B cell (primary cell): ENCODE measurements at regions not wholly inside any gene's neighbourhood (a gene's known extent, or its start where the extent isn't known, plus 50 kb on each side); places are given as distances from the start of the nearest gene placed in this dataset.

Source experiments
- ATAC-seq: fragments of 200-7000 bp; cut with Tn5 transposase; one replicate; pipeline ENCODE4 v1.10.0; 2021; ENCODE audit warnings: low read depth, mild to moderate bottlenecking, moderate number of reproducible peaks, moderate library complexity
- CTCF ChIA-PET: fragments of 350-600 bp; sonication (Branson Sonifier 250); formaldehyde crosslinking; loops from one replicate; lab custom pipeline; 2021; ENCODE audit warnings: antibody characterized with exemption, inconsistent platforms; lab: Charles Lee
- POLR2A ChIA-PET: fragments of 350-600 bp; sonication (Branson Sonifier 250); formaldehyde crosslinking; loops from one replicate; lab custom pipeline; 2021; ENCODE audit warnings: antibody characterized with exemption; lab: Charles Lee
- DNase-seq: peaks from one replicate; pipeline ENCODE4 v3.0.0; 2013
- H2AFZ ChIP-seq: 2 replicates; pipeline ENCODE4 v1.6.1; 2012; ENCODE audit warnings: mild to moderate bottlenecking, low read depth, low read length; ENCODE audit not compliant: insufficient read depth, poor library complexity, severe bottlenecking
- H3K27ac ChIP-seq, 2 donors: 1 replicate in 1 of 2; 2 replicates in 1 of 2; pipeline ENCODE4 v1.5.1; 2012 to 2013; ENCODE audit warnings: low read length in 2 of 2, mild to moderate bottlenecking in 2 of 2, moderate library complexity in 1 of 2
- H3K27me3 ChIP-seq, 4 experiments: fragments of 200-600 bp in 1 of 4; sonication (generic) in 1 of 4; replicated peaks in 1 of 4; 1 replicate in 2 of 4; 2 replicates in 2 of 4; pipeline versions ENCODE4 v1.6.1 to v1.7.0; 2013 to 2016; ENCODE audit warnings: low read length in 3 of 4, mild to moderate bottlenecking in 2 of 4, mixed read lengths in 1 of 4, moderate library complexity in 1 of 4; ENCODE audit not compliant: insufficient read depth in 4 of 4, control insufficient read depth in 3 of 4; ENCODE audit errors: control extremely low read depth in 1 of 4
- H3K36me3 ChIP-seq, 2 experiments: replicated peaks in 1 of 2; 1 replicate in 1 of 2; 2 replicates in 1 of 2; pipeline versions ENCODE4 v1.6.1 to v1.7.1; 2013; ENCODE audit warnings: low read length in 1 of 2; ENCODE audit not compliant: insufficient read depth in 2 of 2, control insufficient read depth in 1 of 2; ENCODE audit errors: control extremely low read depth in 1 of 2, extremely low read depth in 1 of 2
- H3K4me1 ChIP-seq, 2 donors: fragments of 200-600 bp in 1 of 2; sonication (generic) in 1 of 2; 1 replicate in 1 of 2; 2 replicates in 1 of 2; pipeline versions ENCODE4 v1.5.1 to v1.6.1; 2013 to 2017; ENCODE audit warnings: low read length in 2 of 2; ENCODE audit not compliant: control insufficient read depth in 2 of 2, insufficient read depth in 2 of 2
- H3K4me2 ChIP-seq: replicated peaks from 2 replicates; pipeline ENCODE3; 2012; ENCODE audit warnings: mild to moderate bottlenecking, low read depth, low read length; ENCODE audit not compliant: poor library complexity, severe bottlenecking
- H3K4me3 ChIP-seq, 5 experiments: fragments of 200-600 bp in 1 of 5; sonication (generic) in 1 of 5; 1 replicate in 3 of 5; 2 replicates in 2 of 5; pipeline versions ENCODE4 v1.5.1 to v1.7.0; 2011 to 2016; ENCODE audit warnings: low read length in 4 of 5, mild to moderate bottlenecking in 4 of 5, low read depth in 2 of 5, control low read depth in 1 of 5, moderate library complexity in 1 of 5; ENCODE audit not compliant: insufficient read depth in 1 of 5; ENCODE audit errors: control extremely low read depth in 1 of 5, extremely low read depth in 1 of 5
- H3K79me2 ChIP-seq: fragments of 200-600 bp; sonication (generic); one replicate; pipeline ENCODE4 v1.6.0; 2016; ENCODE audit warnings: low read length; ENCODE audit not compliant: control insufficient read depth, insufficient read depth
- H3K9ac ChIP-seq: fragments of 200-600 bp; sonication (generic); 2 replicates; pipeline ENCODE4 v1.6.1; 2017; ENCODE audit warnings: mild to moderate bottlenecking, low read length, moderate library complexity
- H3K9me3 ChIP-seq, 3 donors: one replicate each; pipeline versions ENCODE4 v1.6.1 to v1.7.1; 2013; ENCODE audit warnings: low read length in 2 of 3; ENCODE audit not compliant: control insufficient read depth in 2 of 3, insufficient read depth in 1 of 3; ENCODE audit errors: control extremely low read depth in 1 of 3
- H4K20me1 ChIP-seq: 2 replicates; pipeline ENCODE4 v1.6.0; 2012; ENCODE audit warnings: mild to moderate bottlenecking, low read length; ENCODE audit not compliant: insufficient read depth, control insufficient read depth, poor library complexity, severe bottlenecking
- H3K27ac Mint-ChIP-seq: one replicate; pipeline ENCODE4 v1.8.0; 2021; ENCODE audit warnings: mixed read lengths
- H3K27me3 Mint-ChIP-seq: one replicate; pipeline ENCODE4 v1.8.0; 2021; ENCODE audit warnings: mixed read lengths
- H3K4me1 Mint-ChIP-seq: one replicate; pipeline ENCODE4 v1.8.0; 2021; ENCODE audit warnings: mixed read lengths
- H3K4me3 Mint-ChIP-seq: one replicate; pipeline ENCODE4 v1.8.0; 2021; ENCODE audit warnings: mixed read lengths
- H3K9me3 Mint-ChIP-seq: one replicate; pipeline ENCODE4 v1.8.0; 2022; ENCODE audit warnings: mixed read lengths; ENCODE audit not compliant: insufficient read depth
- EZH2 ChIP-seq: IDR thresholded peaks from 2 replicates; pipeline ENCODE4 v1.6.1; 2012; ENCODE audit warnings: borderline replicate concordance, low read depth, mild to moderate bottlenecking, moderate library complexity, low read length; ENCODE audit not compliant: insufficient read depth, poor library complexity, severe bottlenecking
- WGBS: methylation state at CpG from one replicate; pipeline ENCODE4 v1.1.5; 2013; ENCODE audit warnings: missing lambda C conversion rate; ENCODE audit not compliant: insufficient coverage; 5-methylcytosine and 5-hydroxymethylcytosine counted together
- intact Hi-C: fragments of 100-400 bp; cut with micrococcal nuclease; formaldehyde crosslinking; loops from one replicate; pipeline ENCODE4 v1.10.0; 2022
- TF ChIP-seq, protein P1 (sequence below): fragments of 200-600 bp; IDR thresholded peaks from one replicate; pipeline ENCODE4 v1.8.0; 2022; ENCODE audit warnings: antibody characterized with exemption, mild to moderate bottlenecking

DNA sequence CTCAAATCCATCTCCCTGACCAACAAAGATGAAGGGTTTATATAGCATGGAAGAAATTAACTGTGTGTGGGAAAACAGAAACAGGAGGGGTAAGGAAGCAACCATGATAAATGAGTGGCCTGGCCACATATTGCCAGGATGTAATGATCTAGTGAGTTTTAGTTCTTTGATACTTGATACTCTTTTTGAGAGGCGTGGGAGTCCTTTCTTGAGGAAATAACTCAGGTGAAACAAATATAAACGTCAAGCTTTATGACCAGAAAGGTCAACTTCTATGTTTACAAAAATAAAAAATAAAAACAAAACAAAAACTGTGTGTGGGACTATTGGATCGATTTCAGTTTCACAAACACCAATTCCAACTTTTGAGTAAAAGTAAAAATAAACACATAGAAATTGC lies 860.8 kb upstream of the B3GALT2 start:
- no peak for ATAC-seq
- no peaks in the 10 kb centered on the region for H3K4me1 ChIP-seq
- H3K36me3 ChIP-seq = no peaks in the 10 kb centered on the region
- no peaks in the 10 kb centered on the region for H3K9me3 ChIP-seq
- no CpG with 5 or more reads among the region's 3 CpGs for WGBS
- TF ChIP-seq EZH2 = no peak
- TF ChIP-seq, protein P1, sequence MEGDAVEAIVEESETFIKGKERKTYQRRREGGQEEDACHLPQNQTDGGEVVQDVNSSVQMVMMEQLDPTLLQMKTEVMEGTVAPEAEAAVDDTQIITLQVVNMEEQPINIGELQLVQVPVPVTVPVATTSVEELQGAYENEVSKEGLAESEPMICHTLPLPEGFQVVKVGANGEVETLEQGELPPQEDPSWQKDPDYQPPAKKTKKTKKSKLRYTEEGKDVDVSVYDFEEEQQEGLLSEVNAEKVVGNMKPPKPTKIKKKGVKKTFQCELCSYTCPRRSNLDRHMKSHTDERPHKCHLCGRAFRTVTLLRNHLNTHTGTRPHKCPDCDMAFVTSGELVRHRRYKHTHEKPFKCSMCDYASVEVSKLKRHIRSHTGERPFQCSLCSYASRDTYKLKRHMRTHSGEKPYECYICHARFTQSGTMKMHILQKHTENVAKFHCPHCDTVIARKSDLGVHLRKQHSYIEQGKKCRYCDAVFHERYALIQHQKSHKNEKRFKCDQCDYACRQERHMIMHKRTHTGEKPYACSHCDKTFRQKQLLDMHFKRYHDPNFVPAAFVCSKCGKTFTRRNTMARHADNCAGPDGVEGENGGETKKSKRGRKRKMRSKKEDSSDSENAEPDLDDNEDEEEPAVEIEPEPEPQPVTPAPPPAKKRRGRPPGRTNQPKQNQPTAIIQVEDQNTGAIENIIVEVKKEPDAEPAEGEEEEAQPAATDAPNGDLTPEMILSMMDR = no peak
- Mint-ChIP-seq H3K4me3 (no peak overlapping the region), H3K27me3 (no peaks in the 10 kb centered on the region), H3K27ac (no peak overlapping the region), H3K4me1 (no peaks in the 10 kb centered on the region), H3K9me3 (no peaks in the 10 kb centered on the region)
- ChIA-PET CTCF (no interaction called here), POLR2A (no interaction called here)
- intact Hi-C loops = no loop called here
- no peak overlapping the region for H3K4me3 ChIP-seq
- no peaks in the 10 kb centered on the region for H3K27me3 ChIP-seq
- DNase-seq = no peak
- no peaks in the 10 kb centered on the region for H3K79me2 ChIP-seq
- H4K20me1 ChIP-seq = no peaks in the 10 kb centered on the region
- no peak overlapping the region for H2AFZ ChIP-seq
- H3K4me2 ChIP-seq = no peak overlapping the region
- H3K27ac ChIP-seq = no peak overlapping the region
- no peak overlapping the region for H3K9ac ChIP-seq

DNA sequence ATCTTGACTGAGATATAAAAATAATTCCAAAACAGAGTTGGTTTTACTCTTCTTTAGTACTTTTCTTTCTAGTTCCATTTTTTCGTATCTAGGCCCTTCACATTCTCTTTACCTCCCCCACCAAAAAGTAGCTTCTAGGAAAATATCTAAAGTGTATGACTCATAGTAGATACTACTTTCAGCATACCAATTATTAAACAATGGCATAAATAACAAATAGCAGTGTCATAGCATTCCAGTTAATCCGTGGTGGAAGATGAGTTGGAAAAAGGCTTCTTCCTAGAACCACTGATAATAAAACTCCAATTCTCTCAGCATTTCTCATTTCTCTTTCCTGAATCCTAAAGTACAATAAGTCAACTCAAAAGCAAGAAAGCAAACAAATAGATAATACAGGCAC lies 859.0 kb upstream of the B3GALT2 start:
- DNase-seq (no peak), ATAC-seq (no peak)
- no peak overlapping the region for H3K4me3 ChIP-seq
- H3K4me2 ChIP-seq = no peak overlapping the region
- no peaks in the 10 kb centered on the region for H3K4me1 Mint-ChIP-seq
- intact Hi-C loops = no loop called here
- H3K9ac ChIP-seq = no peak overlapping the region
- H3K4me3 Mint-ChIP-seq = no peak overlapping the region
- no peaks in the 10 kb centered on the region for H3K9me3 ChIP-seq
- no peaks in the 10 kb centered on the region for H3K4me1 ChIP-seq
- H3K36me3 ChIP-seq = no peaks in the 10 kb centered on the region
- no peaks in the 10 kb centered on the region for H3K27me3 Mint-ChIP-seq
- H4K20me1 ChIP-seq = no peaks in the 10 kb centered on the region
- no peaks in the 10 kb centered on the region for H3K9me3 Mint-ChIP-seq
- CTCF ChIA-PET = no interaction called here
- TF ChIP-seq, protein P1 = no peak
- no peak for TF ChIP-seq EZH2
- no peak overlapping the region for H3K27ac Mint-ChIP-seq
- H2AFZ ChIP-seq = no peak overlapping the region
- 100% methylated on average over 1 of the region's 2 CpGs for WGBS
- no peaks in the 10 kb centered on the region for H3K27me3 ChIP-seq
- H3K79me2 ChIP-seq = no peaks in the 10 kb centered on the region
- POLR2A ChIA-PET = no interaction called here
- H3K27ac ChIP-seq = no peak overlapping the region
